ENCODE measurements at regions not wholly inside any gene's neighbourhood (a gene's known extent, or its start where the extent isn't known, plus 50 kb on each side); places are given as distances from the start of the nearest gene placed in this dataset.

GRCh38 chr9:75657015-75657414 lies 233.5 kb upstream of the PCSK5 start:
- H3K4me3 ChIP-seq (ENCODE audit: low read depth, low read length) = no peak overlapping the region
- peaks cover 0 to 3% (median 1%) of the 10 kb centered on the region in 7 donors for H3K9me3 Mint-ChIP-seq
- H3K36me3 Mint-ChIP-seq = no peaks in the 10 kb centered on the region
- H3K36me3 ChIP-seq (ENCODE audit: control insufficient read depth, insufficient read depth, low read length) = no peaks in the 10 kb centered on the region
- no peaks in the 10 kb centered on the region for H3K4me1 ChIP-seq (ENCODE audit: control insufficient read depth, insufficient read depth, low read length, poor library complexity, severe bottlenecking)
- no peak overlapping the region for H3K4me3 Mint-ChIP-seq
- H3K4me1 Mint-ChIP-seq = no peaks in the 10 kb centered on the region
- no peak overlapping the region for H3K27ac Mint-ChIP-seq
- no peaks in the 10 kb centered on the region for H3K27me3 Mint-ChIP-seq
- H3K27me3 ChIP-seq (ENCODE audit: control insufficient read depth, insufficient read depth, low read length) = no peaks in the 10 kb centered on the region
- H3K27ac ChIP-seq (ENCODE audit: insufficient read depth, low read length, poor library complexity, severe bottlenecking) = no peak overlapping the region
- H3K9me3 ChIP-seq (ENCODE audit: control insufficient read depth in 2 of 2, low read length in 2 of 2) = no peaks in the 10 kb centered on the region
- DNase-seq (no peak), ATAC-seq (ENCODE audit: low read depth in 2 of 2) (no peak)

DNA sequence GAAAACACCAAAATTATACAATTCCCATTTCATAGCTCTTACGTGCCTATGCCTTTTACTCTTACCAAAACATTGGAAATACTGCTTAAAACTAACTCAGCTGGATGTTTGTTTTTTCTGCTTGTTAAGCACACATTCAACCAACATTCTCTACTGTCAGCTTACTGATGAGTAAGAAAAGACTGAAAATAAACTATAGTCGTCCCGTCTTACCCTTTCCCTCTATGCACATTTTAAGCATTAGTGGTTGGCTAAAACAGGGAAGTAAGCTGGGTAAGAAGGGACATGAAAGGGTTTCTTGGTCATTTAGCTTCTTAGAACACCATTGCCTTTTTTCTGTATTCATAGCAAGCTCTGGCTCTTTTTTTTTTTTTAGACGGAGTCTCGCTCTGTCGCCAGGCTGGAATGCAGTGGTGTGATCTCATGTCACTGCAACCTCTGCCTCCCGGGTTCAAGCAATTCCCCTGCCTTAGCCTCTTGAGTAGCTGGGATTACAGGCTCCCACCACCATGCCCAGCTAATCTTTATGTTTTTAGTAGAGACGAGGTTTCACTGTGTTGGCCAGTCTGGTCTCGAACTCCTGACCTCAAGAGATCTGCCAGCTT lies 232.1 kb upstream of the PCSK5 start:
- H3K36me3 ChIP-seq (ENCODE audit: control insufficient read depth, insufficient read depth, low read length) = no peaks in the 10 kb centered on the region

DNA sequence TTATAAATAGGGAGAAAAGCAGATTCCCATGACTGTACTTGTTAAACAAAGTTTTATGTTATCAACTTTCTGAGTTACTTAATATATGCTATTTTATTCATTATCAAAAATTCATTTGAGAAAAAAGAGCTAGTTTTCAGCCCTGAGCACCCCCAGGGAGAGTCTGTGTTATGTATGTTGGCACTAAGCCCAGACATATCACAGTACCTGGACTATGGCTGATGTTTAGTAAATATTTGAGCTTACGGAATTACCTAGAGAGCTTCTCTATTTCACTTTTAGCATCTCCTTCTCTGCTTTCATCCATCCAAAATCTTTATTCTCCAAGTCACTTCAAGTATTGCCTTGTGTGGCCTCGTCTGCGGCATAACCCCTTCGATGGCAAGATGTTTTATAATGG lies 225.9 kb upstream of the PCSK5 start:
- Histone ChIP-seq H3K27me3 (ENCODE audit: control insufficient read depth, insufficient read depth, low read length) (no peaks in the 10 kb centered on the region), H3K9me3 (ENCODE audit: control insufficient read depth in 2 of 2, low read length in 2 of 2) (no peaks in the 10 kb centered on the region), H3K4me1 (ENCODE audit: control insufficient read depth, insufficient read depth, low read length, poor library complexity, severe bottlenecking) (no peaks in the 10 kb centered on the region), H3K27ac (ENCODE audit: insufficient read depth, low read length, poor library complexity, severe bottlenecking) (no peak overlapping the region), H3K36me3 (ENCODE audit: control insufficient read depth, insufficient read depth, low read length) (no peaks in the 10 kb centered on the region), H3K4me3 (ENCODE audit: low read depth, low read length) (no peak overlapping the region)
- ATAC-seq (ENCODE audit: low read depth in 2 of 2) (no peak), DNase-seq (no peak)
- Mint-ChIP-seq H3K27ac (no peak overlapping the region), H3K36me3 (no peaks in the 10 kb centered on the region), H3K4me3 (no peak overlapping the region), H3K4me1 (no peaks in the 10 kb centered on the region), H3K27me3 (no peaks in the 10 kb centered on the region), H3K9me3 (peaks cover 0 to 3% (median under 1%) of the 10 kb centered on the region in 7 donors)

More for the DNA sequence above, 232.1 kb upstream of the PCSK5 start:
- Mint-ChIP-seq H3K27me3 (no peaks in the 10 kb centered on the region), H3K36me3 (no peaks in the 10 kb centered on the region), H3K4me1 (no peaks in the 10 kb centered on the region), H3K4me3 (no peak overlapping the region), H3K27ac (no peak overlapping the region), H3K9me3 (peaks cover 0 to 3% (median 1%) of the 10 kb centered on the region in 7 donors)
- DNase-seq = no peak
- no peaks in the 10 kb centered on the region for H3K9me3 ChIP-seq (ENCODE audit: control insufficient read depth in 2 of 2, low read length in 2 of 2)
- no peak overlapping the region for H3K27ac ChIP-seq (ENCODE audit: insufficient read depth, low read length, poor library complexity, severe bottlenecking)
- H3K27me3 ChIP-seq (ENCODE audit: control insufficient read depth, insufficient read depth, low read length) = no peaks in the 10 kb centered on the region
- no peaks in the 10 kb centered on the region for H3K4me1 ChIP-seq (ENCODE audit: control insufficient read depth, insufficient read depth, low read length, poor library complexity, severe bottlenecking)
- ATAC-seq (ENCODE audit: low read depth in 2 of 2) = no peak
- no peak overlapping the region for H3K4me3 ChIP-seq (ENCODE audit: low read depth, low read length)

DNA sequence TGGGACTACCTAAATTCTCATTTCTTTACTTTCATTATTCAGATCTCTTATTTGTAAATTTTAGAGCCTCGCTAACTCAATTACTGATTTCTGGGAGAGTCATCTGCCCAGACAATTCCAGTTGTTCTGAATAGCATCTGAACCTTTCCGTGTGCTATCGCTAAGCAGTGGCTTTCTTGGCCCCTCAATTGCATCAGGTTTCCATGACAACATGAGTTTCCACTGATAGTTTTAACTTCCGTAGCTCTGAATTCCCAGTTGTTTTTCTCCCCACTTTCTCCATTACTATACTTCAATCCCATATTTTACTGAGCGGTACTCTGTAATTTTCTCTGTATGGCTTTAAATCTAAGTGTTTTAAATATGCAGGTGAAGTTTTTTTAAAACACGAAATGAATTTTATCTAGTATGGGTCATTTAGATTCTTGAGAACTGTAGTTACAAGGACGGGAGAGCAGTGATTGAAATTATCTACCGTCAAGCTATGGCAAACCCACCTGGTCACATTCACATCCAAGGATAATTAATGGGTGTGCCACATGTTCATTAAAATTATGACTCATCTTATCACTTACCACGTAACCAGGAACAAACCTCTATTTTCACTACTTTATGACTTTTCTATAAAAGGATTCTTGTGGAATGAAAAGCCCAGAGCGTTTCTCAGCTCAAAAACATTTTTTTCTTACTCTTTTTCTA lies 223.5 kb upstream of the PCSK5 start:
- Mint-ChIP-seq H3K27me3 (no peaks in the 10 kb centered on the region), H3K4me1 (no peaks in the 10 kb centered on the region), H3K4me3 (no peak overlapping the region), H3K36me3 (no peaks in the 10 kb centered on the region), H3K27ac (no peak overlapping the region), H3K9me3 (peaks cover 0 to 4% (median 0%) of the 10 kb centered on the region in 7 donors)
- Histone ChIP-seq H3K9me3 (ENCODE audit: control insufficient read depth in 2 of 2, low read length in 2 of 2) (no peaks in the 10 kb centered on the region), H3K36me3 (ENCODE audit: control insufficient read depth, insufficient read depth, low read length) (no peaks in the 10 kb centered on the region), H3K4me1 (ENCODE audit: control insufficient read depth, insufficient read depth, low read length, poor library complexity, severe bottlenecking) (no peaks in the 10 kb centered on the region), H3K4me3 (ENCODE audit: low read depth, low read length) (no peak overlapping the region), H3K27me3 (ENCODE audit: control insufficient read depth, insufficient read depth, low read length) (no peaks in the 10 kb centered on the region), H3K27ac (ENCODE audit: insufficient read depth, low read length, poor library complexity, severe bottlenecking) (no peak overlapping the region)
- ATAC-seq (ENCODE audit: low read depth in 2 of 2) (no peak), DNase-seq (no peak)

GRCh38 chr9:75669721-75670120 lies 220.8 kb upstream of the PCSK5 start:
- Histone ChIP-seq H3K4me1 (ENCODE audit: control insufficient read depth, insufficient read depth, low read length, poor library complexity, severe bottlenecking) (no peaks in the 10 kb centered on the region), H3K9me3 (ENCODE audit: control insufficient read depth in 2 of 2, low read length in 2 of 2) (no peaks in the 10 kb centered on the region), H3K36me3 (ENCODE audit: control insufficient read depth, insufficient read depth, low read length) (no peaks in the 10 kb centered on the region), H3K27me3 (ENCODE audit: control insufficient read depth, insufficient read depth, low read length) (no peaks in the 10 kb centered on the region), H3K27ac (ENCODE audit: insufficient read depth, low read length, poor library complexity, severe bottlenecking) (no peak overlapping the region), H3K4me3 (ENCODE audit: low read depth, low read length) (no peak overlapping the region)
- Mint-ChIP-seq H3K9me3 (peaks cover 0 to 4% (median 0%) of the 10 kb centered on the region in 7 donors), H3K36me3 (no peaks in the 10 kb centered on the region), H3K4me3 (no peak overlapping the region), H3K27ac (no peak overlapping the region), H3K4me1 (peaks cover 0 to 2% (median 0%) of the 10 kb centered on the region in 4 donors), H3K27me3 (no peaks in the 10 kb centered on the region)
- ATAC-seq (ENCODE audit: low read depth in 2 of 2) (no peak), DNase-seq (no peak)

- H3K4me3 Mint-ChIP-seq = no peak overlapping the region
- H3K27ac Mint-ChIP-seq = no peak overlapping the region
- no peaks in the 10 kb centered on the region for H3K36me3 ChIP-seq (ENCODE audit: control insufficient read depth, insufficient read depth, low read length)
- H3K27ac ChIP-seq (ENCODE audit: insufficient read depth, low read length, poor library complexity, severe bottlenecking) = no peak overlapping the region
- no peaks in the 10 kb centered on the region for H3K9me3 ChIP-seq (ENCODE audit: control insufficient read depth in 2 of 2, low read length in 2 of 2)
- ATAC-seq (ENCODE audit: low read depth in 2 of 2) (no peak), DNase-seq (no peak)
- peaks cover 0 to 2% (median 0%) of the 10 kb centered on the region in 4 donors for H3K4me1 Mint-ChIP-seq
- H3K4me3 ChIP-seq (ENCODE audit: low read depth, low read length) = no peak overlapping the region
- H3K4me1 ChIP-seq (ENCODE audit: control insufficient read depth, insufficient read depth, low read length, poor library complexity, severe bottlenecking) = no peaks in the 10 kb centered on the region
- no peaks in the 10 kb centered on the region for H3K27me3 ChIP-seq (ENCODE audit: control insufficient read depth, insufficient read depth, low read length)
- no peaks in the 10 kb centered on the region for H3K36me3 Mint-ChIP-seq
- no peaks in the 10 kb centered on the region for H3K27me3 Mint-ChIP-seq
- peaks cover 0 to 5% (median 0%) of the 10 kb centered on the region in 7 donors for H3K9me3 Mint-ChIP-seq
These were observed 219.1 kb upstream of the PCSK5 start for GRCh38 chr9:75671354-75671753.

GRCh38 chr9:75672478-75672877 lies 218.0 kb upstream of the PCSK5 start:
- DNase-seq (no peak), ATAC-seq (ENCODE audit: low read depth in 2 of 2) (no peak)
- no peaks in the 10 kb centered on the region for H3K27me3 ChIP-seq (ENCODE audit: control insufficient read depth, insufficient read depth, low read length)
- no peak overlapping the region for H3K27ac Mint-ChIP-seq
- no peaks in the 10 kb centered on the region for H3K27me3 Mint-ChIP-seq
- peaks cover 0 to 5% (median 0%) of the 10 kb centered on the region in 7 donors for H3K9me3 Mint-ChIP-seq
- H3K4me1 ChIP-seq (ENCODE audit: control insufficient read depth, insufficient read depth, low read length, poor library complexity, severe bottlenecking) = no peaks in the 10 kb centered on the region
- no peaks in the 10 kb centered on the region for H3K36me3 Mint-ChIP-seq
- H3K9me3 ChIP-seq (ENCODE audit: control insufficient read depth in 2 of 2, low read length in 2 of 2) = no peaks in the 10 kb centered on the region
- no peak overlapping the region for H3K27ac ChIP-seq (ENCODE audit: insufficient read depth, low read length, poor library complexity, severe bottlenecking)
- no peak overlapping the region for H3K4me3 Mint-ChIP-seq
- H3K4me1 Mint-ChIP-seq = peaks cover 0 to 2% (median 0%) of the 10 kb centered on the region in 4 donors
- no peak overlapping the region for H3K4me3 ChIP-seq (ENCODE audit: low read depth, low read length)
- no peaks in the 10 kb centered on the region for H3K36me3 ChIP-seq (ENCODE audit: control insufficient read depth, insufficient read depth, low read length)

DNA sequence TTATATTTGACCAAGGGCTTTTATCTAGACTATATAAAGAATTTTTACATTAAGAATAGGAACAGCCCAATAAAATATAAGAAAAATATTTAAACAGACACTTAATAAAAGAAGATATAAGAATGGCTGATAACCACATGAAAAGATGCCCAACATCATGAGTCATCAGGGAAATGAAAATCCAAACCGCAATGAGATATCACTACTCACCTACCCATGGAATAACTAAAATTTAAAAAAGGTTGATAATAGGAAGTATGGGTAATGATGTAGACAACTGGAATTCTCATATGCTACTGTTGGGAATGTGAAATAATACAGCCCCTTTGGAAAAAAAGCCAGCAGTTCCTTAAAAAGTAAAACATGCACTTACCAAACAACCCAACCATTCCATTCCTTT lies 206.9 kb upstream of the PCSK5 start:
- no peaks in the 10 kb centered on the region for H3K36me3 ChIP-seq (ENCODE audit: control insufficient read depth, insufficient read depth, low read length)
- Mint-ChIP-seq H3K27me3 (no peaks in the 10 kb centered on the region), H3K27ac (no peak overlapping the region), H3K4me1 (no peaks in the 10 kb centered on the region), H3K9me3 (peaks cover 0 to 5% (median 0%) of the 10 kb centered on the region in 7 donors), H3K4me3 (no peak overlapping the region), H3K36me3 (no peaks in the 10 kb centered on the region)
- H3K27me3 ChIP-seq (ENCODE audit: control insufficient read depth, insufficient read depth, low read length) = no peaks in the 10 kb centered on the region
- H3K27ac ChIP-seq (ENCODE audit: insufficient read depth, low read length, poor library complexity, severe bottlenecking) = no peak overlapping the region
- ATAC-seq (ENCODE audit: low read depth in 2 of 2) (no peak), DNase-seq (no peak)
- H3K4me3 ChIP-seq (ENCODE audit: low read depth, low read length) = no peak overlapping the region
- H3K9me3 ChIP-seq (ENCODE audit: control insufficient read depth in 2 of 2, low read length in 2 of 2) = peaks cover 0 to 2% of the 10 kb centered on the region in 2 experiments
- no peaks in the 10 kb centered on the region for H3K4me1 ChIP-seq (ENCODE audit: control insufficient read depth, insufficient read depth, low read length, poor library complexity, severe bottlenecking)

All from CD4-positive, CD25-positive, alpha-beta regulatory T cell (primary cell).